WTC11 (cell line): ENCODE measurements at regions not wholly inside any gene's neighbourhood (a gene's known extent, or its start where the extent isn't known, plus 50 kb on each side); places are given as distances from the start of the nearest gene placed in this dataset.

Experiments
- ATAC-seq: fragments of 200-7000 bp; cut with Tn5 transposase; 2 replicates; pipeline ENCODE4 v1.10.0; 2021; ENCODE audit warnings: mild to moderate bottlenecking, moderate library complexity
- CTCF ChIA-PET: fragments of 300-600 bp; sonication (Branson Sonifier 250); formaldehyde crosslinking; loops from one replicate; lab custom pipeline; 2021; ENCODE audit warnings: antibody characterized with exemption; lab: Charles Lee
- POLR2A ChIA-PET: fragments of 350-600 bp; sonication (Branson Sonifier 250); formaldehyde crosslinking; loops from one replicate; lab custom pipeline; 2021; ENCODE audit warnings: antibody characterized with exemption; lab: Charles Lee
- DNase-seq: peaks from one replicate; pipeline ENCODE4 v3.0.0; 2021; ENCODE audit warnings: low spot score
- H3K27ac Mint-ChIP-seq: 2 replicates; pipeline ENCODE4 v1.8.0; 2021; ENCODE audit warnings: mixed read lengths
- H3K27me3 Mint-ChIP-seq: 2 replicates; pipeline ENCODE4 v1.8.0; 2021; ENCODE audit warnings: low read depth, mild to moderate bottlenecking, moderate library complexity, mixed read lengths
- H3K36me3 Mint-ChIP-seq: 2 replicates; pipeline ENCODE4 v1.8.0; 2021; ENCODE audit warnings: mixed read lengths
- H3K4me1 Mint-ChIP-seq: 2 replicates; pipeline ENCODE4 v1.8.0; 2022; ENCODE audit warnings: mixed read lengths
- H3K4me3 Mint-ChIP-seq: 2 replicates; pipeline ENCODE4 v1.8.0; 2021; ENCODE audit warnings: mild to moderate bottlenecking, moderate library complexity, mixed read lengths
- H3K9me3 Mint-ChIP-seq: 2 replicates; pipeline ENCODE4 v1.8.0; 2021; ENCODE audit warnings: mixed read lengths
- ATF3 ChIP-seq: sonication (generic); formaldehyde crosslinking; conservative IDR thresholded peaks from 2 replicates; pipeline ENCODE4 v1.8.1; 2022; ENCODE audit warnings: mild to moderate bottlenecking, missing genetic modification reagents
- ATF6 ChIP-seq: sonication (generic); formaldehyde crosslinking; IDR thresholded peaks from 2 replicates; pipeline ENCODE4 v1.8.1; 2023; ENCODE audit warnings: mild to moderate bottlenecking, missing genetic modification reagents
- CDX4 ChIP-seq: fragments of 250-450 bp; sonication (Bioruptor Pico); IDR thresholded peaks from 2 replicates; pipeline ENCODE4 v1.9.0; 2021; ENCODE audit warnings: moderate library complexity, mild to moderate bottlenecking, inconsistent platforms, borderline replicate concordance
- E2F1 ChIP-seq: sonication (generic); formaldehyde crosslinking; IDR thresholded peaks from 2 replicates; pipeline ENCODE4 v1.8.0; 2022; ENCODE audit warnings: mild to moderate bottlenecking, missing genetic modification reagents
- E2F4 ChIP-seq: sonication (generic); formaldehyde crosslinking; IDR thresholded peaks from 2 replicates; pipeline ENCODE4 v1.8.1; 2022; ENCODE audit warnings: low read depth, mild to moderate bottlenecking, moderate library complexity, missing genetic modification reagents, borderline replicate concordance
- ERG ChIP-seq: fragments of 250-450 bp; sonication (Bioruptor Pico); IDR thresholded peaks from 2 replicates; pipeline ENCODE4 v1.8.0; 2021; ENCODE audit warnings: mild to moderate bottlenecking
- GABPB1 ChIP-seq: sonication (generic); formaldehyde crosslinking; IDR thresholded peaks from 2 replicates; pipeline ENCODE4 v1.8.1; 2023; ENCODE audit warnings: mild to moderate bottlenecking, missing genetic modification reagents
- KAT7 ChIP-seq: sonication (generic); formaldehyde crosslinking; IDR thresholded peaks from 2 replicates; pipeline ENCODE4 v1.8.1; 2023; ENCODE audit warnings: missing genetic modification reagents, mild to moderate bottlenecking, borderline replicate concordance
- MXD4 ChIP-seq: fragments of 250-450 bp; sonication (Bioruptor Pico); IDR thresholded peaks from 2 replicates; pipeline ENCODE4 v1.8.0; 2021; ENCODE audit warnings: mild to moderate bottlenecking, moderate library complexity, borderline replicate concordance
- NFE2L1 ChIP-seq: sonication (generic); formaldehyde crosslinking; IDR thresholded peaks from 2 replicates; pipeline ENCODE4 v1.8.1; 2023; ENCODE audit warnings: missing genetic modification reagents
- NR1H2 ChIP-seq: sonication (generic); formaldehyde crosslinking; IDR thresholded peaks from 2 replicates; pipeline ENCODE4 v1.9.0; 2021; ENCODE audit warnings: mild to moderate bottlenecking, moderate library complexity, missing genetic modification reagents
- PRDM15 ChIP-seq: sonication (generic); formaldehyde crosslinking; IDR thresholded peaks from 2 replicates; pipeline ENCODE4 v1.8.0; 2022; ENCODE audit warnings: missing genetic modification reagents
- SMAD3 ChIP-seq: sonication (generic); formaldehyde crosslinking; IDR thresholded peaks from 2 replicates; pipeline ENCODE4 v1.8.0; 2022; ENCODE audit warnings: missing genetic modification reagents, mild to moderate bottlenecking, borderline replicate concordance
- STAT6 ChIP-seq: sonication (generic); formaldehyde crosslinking; conservative IDR thresholded peaks from 2 replicates; pipeline ENCODE4 v1.8.1; 2023; ENCODE audit warnings: mild to moderate bottlenecking, low read depth, missing genetic modification reagents, moderate library complexity
- TP53 ChIP-seq: sonication (generic); formaldehyde crosslinking; IDR thresholded peaks from 2 replicates; pipeline ENCODE4 v1.8.1; 2023; ENCODE audit warnings: mild to moderate bottlenecking, missing genetic modification reagents
- USF1 ChIP-seq: sonication (generic); formaldehyde crosslinking; IDR thresholded peaks from 2 replicates; pipeline ENCODE4 v1.8.0; 2022; ENCODE audit warnings: mild to moderate bottlenecking, missing genetic modification reagents
- ZBTB21 ChIP-seq: sonication (generic); formaldehyde crosslinking; IDR thresholded peaks from 2 replicates; pipeline ENCODE4 v1.8.1; 2023; ENCODE audit warnings: mild to moderate bottlenecking, missing genetic modification reagents, borderline replicate concordance
- ZNF232 ChIP-seq: sonication (generic); formaldehyde crosslinking; IDR thresholded peaks from 2 replicates; pipeline ENCODE4 v1.8.0; 2022; ENCODE audit warnings: mild to moderate bottlenecking, missing genetic modification reagents

GRCh38 chr3:72017935-72018334 is 233.0 kb upstream of the PROK2 start (continued):
- TF ChIP-seq MXD4: no peak
- no peak for TF ChIP-seq TP53 (CRISPR knock-in tag)
- no peak for TF ChIP-seq GABPB1 (CRISPR knock-in tag)
- no peak for TF ChIP-seq ZNF232 (CRISPR knock-in tag)
- TF ChIP-seq NR1H2 (CRISPR knock-in tag): no peak
- TF ChIP-seq, all 79 proteins: peak for 0

GRCh38 chr3:72017311-72017710 is 232.4 kb upstream of the PROK2 start:
- Mint-ChIP-seq H3K36me3 (peaks cover 8% of the 10 kb centered on the region; the same call in 1 of the 2 replicates), H3K9me3 (peaks cover 9% of the 10 kb centered on the region; the same call in 1 of the 2 replicates), H3K4me1 (peaks cover 49% of the 10 kb centered on the region), H3K27ac (no peak overlapping the region), H3K27me3 (no peaks in the 10 kb centered on the region), H3K4me3 (no peak overlapping the region)
- CTCF ChIA-PET: no interaction called here
- ATAC-seq (no peak), DNase-seq (no peak)
- TF ChIP-seq PRDM15 (CRISPR knock-in tag): no peak
- TF ChIP-seq NFE2L1 (CRISPR knock-in tag): no peak
- TF ChIP-seq E2F4 (CRISPR knock-in tag): no peak
- no peak for TF ChIP-seq USF1 (CRISPR knock-in tag)
- no peak for TF ChIP-seq ATF6
- no peak for TF ChIP-seq TP53 (CRISPR knock-in tag)
- TF ChIP-seq ERG (CRISPR knock-in tag): no peak
- POLR2A ChIA-PET: no interaction called here

- CTCF ChIA-PET: no interaction called here
- TF ChIP-seq SMAD3 (no peak), CDX4 (no peak), E2F1 (CRISPR knock-in tag) (no peak), KAT7 (CRISPR knock-in tag) (no peak), STAT6 (CRISPR knock-in tag) (no peak), ATF3 (no peak), ZBTB21 (CRISPR knock-in tag) (no peak)
Measured at GRCh38 chr3:72015463-72015862, 230.5 kb upstream of the PROK2 start.

More at GRCh38 chr3:72015463-72015862, 230.5 kb upstream of the PROK2 start:
- Mint-ChIP-seq H3K9me3 (peaks cover 9% of the 10 kb centered on the region; the same call in 1 of the 2 replicates), H3K4me1 (peaks cover 33% of the 10 kb centered on the region), H3K27ac (no peak overlapping the region), H3K27me3 (no peaks in the 10 kb centered on the region), H3K4me3 (no peak overlapping the region), H3K36me3 (peaks cover 8% of the 10 kb centered on the region; the same call in 1 of the 2 replicates)
- DNase-seq (no peak), ATAC-seq (no peak)
- POLR2A ChIA-PET: no interaction called here
